ENCODE measurements at regions not wholly inside any gene's neighbourhood (a gene's known extent, or its start where the extent isn't known, plus 50 kb on each side); places are given as distances from the start of the nearest gene placed in this dataset.

GRCh38 chr13:84303035-84303434, 420.8 kb upstream of the SLITRK1 start:
- no TSS peak for BruUV-seq (replicated peaks)
- TF ChIP-seq CTCF (IDR thresholded peaks at IDR 0.05; ENCODE audit: insufficient read depth in 1 of 2, low read depth in 1 of 2, low read length in 1 of 2, severe bottlenecking in 1 of 2, unreplicated experiment in 1 of 2): no peak
- Histone ChIP-seq H3K9me3 (no peaks in the 10 kb centered on the region), H3K4me1 (no peaks in the 10 kb centered on the region), H3K27me3 (replicated peaks; ENCODE audit: control insufficient read depth, insufficient read depth, low read length) (no peaks in the 10 kb centered on the region), H3K4me3 (ENCODE audit: low read depth, low read length) (no peak overlapping the region), H3K36me3 (ENCODE audit: control insufficient read depth, insufficient read depth, low read length) (no peaks in the 10 kb centered on the region)
- no peak for DNase-seq
- Mint-ChIP-seq H3K4me1 (ENCODE audit: low read depth, unreplicated experiment) (peaks cover 6% of the 10 kb centered on the region), H3K4me3 (ENCODE audit: unreplicated experiment) (no peak overlapping the region), H3K36me3 (ENCODE audit: insufficient read depth, unreplicated experiment) (no peaks in the 10 kb centered on the region), H3K27me3 (ENCODE audit: insufficient read depth, unreplicated experiment) (peaks cover 2% of the 10 kb centered on the region), H3K27ac (ENCODE audit: unreplicated experiment) (no peak overlapping the region), H3K9me3 (ENCODE audit: unreplicated experiment) (no peaks in the 10 kb centered on the region)
- intact Hi-C loops (cut with micrococcal nuclease; ENCODE audit: unreplicated experiment): loop anchor here (2.0 kb wide), 1 partner anchor 72 kb away; no protein-coding TSS in a partner anchor
- CTCF ChIA-PET: no interaction called here
- POLR2A ChIA-PET: no interaction called here

GRCh38 chr13:84297251-84297650, 415.0 kb upstream of the SLITRK1 start:
- no peaks in the 10 kb centered on the region for H3K9me3 ChIP-seq
- no peak overlapping the region for H3K4me3 ChIP-seq (ENCODE audit: low read depth, low read length)
- no peaks in the 10 kb centered on the region for H3K36me3 ChIP-seq (ENCODE audit: control insufficient read depth, insufficient read depth, low read length)
- H3K27ac Mint-ChIP-seq (ENCODE audit: unreplicated experiment): no peak overlapping the region
- H3K27me3 Mint-ChIP-seq (ENCODE audit: insufficient read depth, unreplicated experiment): no peaks in the 10 kb centered on the region
- H3K4me3 Mint-ChIP-seq (ENCODE audit: unreplicated experiment): no peak overlapping the region
- H3K4me1 ChIP-seq: peaks cover 13% of the 10 kb centered on the region; the same call in 1 of the 2 replicates
- no peaks in the 10 kb centered on the region for H3K36me3 Mint-ChIP-seq (ENCODE audit: insufficient read depth, unreplicated experiment)
- CTCF ChIA-PET: no interaction called here
- no peak for DNase-seq
- no peaks in the 10 kb centered on the region for H3K9me3 Mint-ChIP-seq (ENCODE audit: unreplicated experiment)
- POLR2A ChIA-PET: no interaction called here
- no peaks in the 10 kb centered on the region for H3K27me3 ChIP-seq (replicated peaks; ENCODE audit: control insufficient read depth, insufficient read depth, low read length)
- BruUV-seq (replicated peaks): no TSS peak
- no peak for TF ChIP-seq CTCF (IDR thresholded peaks at IDR 0.05; ENCODE audit: insufficient read depth in 1 of 2, low read depth in 1 of 2, low read length in 1 of 2, severe bottlenecking in 1 of 2, unreplicated experiment in 1 of 2)
- intact Hi-C loops (cut with micrococcal nuclease; ENCODE audit: unreplicated experiment): no loop called here
- H3K4me1 Mint-ChIP-seq (ENCODE audit: low read depth, unreplicated experiment): no peaks in the 10 kb centered on the region

GRCh38 chr13:84296401-84296800, 414.1 kb upstream of the SLITRK1 start:
- intact Hi-C loops (cut with micrococcal nuclease; ENCODE audit: unreplicated experiment): no loop called here
- no TSS peak for BruUV-seq (replicated peaks)
- Mint-ChIP-seq H3K36me3 (ENCODE audit: insufficient read depth, unreplicated experiment) (no peaks in the 10 kb centered on the region), H3K4me3 (ENCODE audit: unreplicated experiment) (no peak overlapping the region), H3K27me3 (ENCODE audit: insufficient read depth, unreplicated experiment) (no peaks in the 10 kb centered on the region), H3K27ac (ENCODE audit: unreplicated experiment) (no peak overlapping the region), H3K4me1 (ENCODE audit: low read depth, unreplicated experiment) (no peaks in the 10 kb centered on the region), H3K9me3 (ENCODE audit: unreplicated experiment) (no peaks in the 10 kb centered on the region)
- CTCF ChIA-PET: no interaction called here
- no peak for TF ChIP-seq CTCF (IDR thresholded peaks at IDR 0.05; ENCODE audit: insufficient read depth in 1 of 2, low read depth in 1 of 2, low read length in 1 of 2, severe bottlenecking in 1 of 2, unreplicated experiment in 1 of 2)
- DNase-seq: no peak
- Histone ChIP-seq H3K4me3 (ENCODE audit: low read depth, low read length) (no peak overlapping the region), H3K27me3 (replicated peaks; ENCODE audit: control insufficient read depth, insufficient read depth, low read length) (no peaks in the 10 kb centered on the region), H3K4me1 (peaks cover 13% of the 10 kb centered on the region; the same call in 1 of the 2 replicates), H3K36me3 (ENCODE audit: control insufficient read depth, insufficient read depth, low read length) (no peaks in the 10 kb centered on the region), H3K9me3 (no peaks in the 10 kb centered on the region)
- POLR2A ChIA-PET: no interaction called here

All from Caco-2 (cell line).